Gastroesophageal sphincter (tissue), 3 donors: ENCODE measurements at regions not wholly inside any gene's neighbourhood (a gene's known extent, or its start where the extent isn't known, plus 50 kb on each side); places are given as distances from the start of the nearest gene placed in this dataset.

Experiments
- CTCF ChIP-seq, 4 experiments: fragments of 200-600 bp in 2 of 4; fragments of 450-650 bp in 2 of 4; sonication (generic) in 1 of 4; IDR thresholded peaks; one replicate each; pipeline ENCODE4 v1.5.1; 2017 to 2019; ENCODE audit warnings: antibody characterized with exemption in 4 of 4, mild to moderate bottlenecking in 2 of 4, moderate library complexity in 2 of 4
- EP300 ChIP-seq: sonication (generic); formaldehyde crosslinking; IDR thresholded peaks from one replicate; pipeline ENCODE4 v1.6.1; 2017; ENCODE audit warnings: antibody characterized with exemption, mild to moderate bottlenecking
- POLR2A ChIP-seq, 2 donors: fragments of 450-650 bp; IDR thresholded peaks; one replicate each; pipeline ENCODE4 v1.6.1; 2017; ENCODE audit warnings: antibody characterized with exemption in 2 of 2, mild to moderate bottlenecking in 2 of 2, moderate library complexity in 1 of 2

- TF ChIP-seq POLR2A (IDR thresholded peaks at IDR 0.05) (no peak), CTCF (IDR thresholded peaks at IDR 0.05) (no peak), EP300 (no peak)
Measured at GRCh38 chr12:111122458-111122878, 202.1 kb upstream of the MYL2 start.
